Medulla oblongata (tissue), 1 donor: ENCODE measurements at regions not wholly inside any gene's neighbourhood (a gene's known extent, or its start where the extent isn't known, plus 50 kb on each side); places are given as distances from the start of the nearest gene placed in this dataset.

Experiments
- DNase-seq: peaks from one replicate; pipeline ENCODE4 v3.0.0-alpha.2; 2015; ENCODE audit errors: extremely low spot score

- no peak for DNase-seq
Measured at GRCh38 chr3:117609330-117609729, 899.8 kb downstream of the TUSC7 start.

- peak; percentile 54 for DNase-seq
Measured at GRCh38 chr3:117610156-117610555, 900.6 kb downstream of the TUSC7 start.

GRCh38 chr3:117611211-117611610 lies 901.6 kb downstream of the TUSC7 start:
- no peak for DNase-seq

- DNase-seq: no peak
Measured at GRCh38 chr3:117616227-117616626, 906.6 kb downstream of the TUSC7 start.

GRCh38 chr3:117617906-117618305 lies 908.3 kb downstream of the TUSC7 start:
- DNase-seq: no peak

GRCh38 chr3:117618462-117618861 lies 908.9 kb downstream of the TUSC7 start:
- no peak for DNase-seq

GRCh38 chr3:117619805-117620204 lies 910.2 kb downstream of the TUSC7 start:
- no peak for DNase-seq

GRCh38 chr3:117622171-117622841 lies 912.7 kb downstream of the TUSC7 start:
- no peak for DNase-seq

GRCh38 chr3:117624424-117624823 lies 914.8 kb downstream of the TUSC7 start:
- DNase-seq: no peak

GRCh38 chr3:117625174-117625573 lies 915.6 kb downstream of the TUSC7 start:
- no peak for DNase-seq

GRCh38 chr3:117626577-117626976 lies 917.0 kb downstream of the TUSC7 start:
- DNase-seq: no peak

GRCh38 chr3:117628823-117629291 lies 919.3 kb downstream of the TUSC7 start:
- DNase-seq: peak; percentile 53

GRCh38 chr3:117629505-117629904 lies 919.9 kb downstream of the TUSC7 start:
- no peak for DNase-seq

- no peak for DNase-seq
Measured at GRCh38 chr3:117630469-117630868, 920.9 kb downstream of the TUSC7 start.

- no peak for DNase-seq
Measured at GRCh38 chr3:117630885-117631284, 921.3 kb downstream of the TUSC7 start.

GRCh38 chr3:117631781-117632180 lies 922.2 kb downstream of the TUSC7 start:
- no peak for DNase-seq

- DNase-seq: no peak
Measured at GRCh38 chr3:117632191-117632590, 922.6 kb downstream of the TUSC7 start.

- DNase-seq: no peak
Measured at GRCh38 chr3:117633207-117633606, 923.6 kb downstream of the TUSC7 start.

- no peak for DNase-seq
Measured at GRCh38 chr3:117637666-117638065, 928.1 kb downstream of the TUSC7 start.

- no peak for DNase-seq
Measured at GRCh38 chr3:117644203-117644602, 934.6 kb downstream of the TUSC7 start.

GRCh38 chr3:117645561-117646242 lies 936.1 kb downstream of the TUSC7 start:
- DNase-seq: no peak

- DNase-seq: no peak
Measured at GRCh38 chr3:117647435-117647834, 937.9 kb downstream of the TUSC7 start.

GRCh38 chr3:117651246-117651645 lies 941.7 kb downstream of the TUSC7 start:
- no peak for DNase-seq
